ENCODE measurements at regions not wholly inside any gene's neighbourhood (a gene's known extent, or its start where the extent isn't known, plus 50 kb on each side); places are given as distances from the start of the nearest gene placed in this dataset.

- no peaks in the 10 kb centered on the region for H3K4me1 ChIP-seq
- H3K79me2 ChIP-seq = no peaks in the 10 kb centered on the region
- no peak overlapping the region for H3K4me2 ChIP-seq (ENCODE audit: low read length)
- no peak overlapping the region for H3K4me3 ChIP-seq (ENCODE audit: low read depth, low read length)
- no peak overlapping the region for H3K27ac ChIP-seq
- H2AFZ ChIP-seq = no peak overlapping the region
- TF ChIP-seq CTCF (IDR thresholded peaks at IDR 0.05) = no peak
- no peaks in the 10 kb centered on the region for H3K36me3 ChIP-seq (ENCODE audit: control insufficient read depth, insufficient read depth, low read length)
- no peaks in the 10 kb centered on the region for H3K9me3 ChIP-seq (ENCODE audit: control insufficient read depth, low read length)
- H3K27me3 ChIP-seq (ENCODE audit: control insufficient read depth, insufficient read depth, low read length) = no peaks in the 10 kb centered on the region
- no peak overlapping the region for H3K9ac ChIP-seq
Measured at GRCh38 chr6:11961923-11962322, 50.2 kb upstream of the HIVEP1 start.

- H3K36me3 ChIP-seq (ENCODE audit: control insufficient read depth, insufficient read depth, low read length) = no peaks in the 10 kb centered on the region
- no peak overlapping the region for H3K9ac ChIP-seq
- H3K9me3 ChIP-seq (ENCODE audit: control insufficient read depth, low read length) = no peaks in the 10 kb centered on the region
- H3K27ac ChIP-seq = no peak overlapping the region
- TF ChIP-seq CTCF (IDR thresholded peaks at IDR 0.05) = no peak
- no peaks in the 10 kb centered on the region for H3K79me2 ChIP-seq
- no peak overlapping the region for H3K4me3 ChIP-seq (ENCODE audit: low read depth, low read length)
- no peaks in the 10 kb centered on the region for H3K4me1 ChIP-seq
- H3K27me3 ChIP-seq (ENCODE audit: control insufficient read depth, insufficient read depth, low read length) = no peaks in the 10 kb centered on the region
- no peak overlapping the region for H3K4me2 ChIP-seq (ENCODE audit: low read length)
- H2AFZ ChIP-seq = no peak overlapping the region
Measured at GRCh38 chr6:11960909-11961779, 51.0 kb upstream of the HIVEP1 start.

GRCh38 chr6:11956781-11957180 lies 55.3 kb upstream of the HIVEP1 start:
- H3K79me2 ChIP-seq = no peaks in the 10 kb centered on the region
- H3K27ac ChIP-seq = no peak overlapping the region
- H3K9ac ChIP-seq = no peak overlapping the region
- H3K9me3 ChIP-seq (ENCODE audit: control insufficient read depth, low read length) = no peaks in the 10 kb centered on the region
- H3K4me1 ChIP-seq = no peaks in the 10 kb centered on the region
- TF ChIP-seq CTCF (IDR thresholded peaks at IDR 0.05) = no peak
- H3K4me3 ChIP-seq (ENCODE audit: low read depth, low read length) = no peak overlapping the region
- H2AFZ ChIP-seq = no peak overlapping the region
- no peaks in the 10 kb centered on the region for H3K27me3 ChIP-seq (ENCODE audit: control insufficient read depth, insufficient read depth, low read length)
- no peaks in the 10 kb centered on the region for H3K36me3 ChIP-seq (ENCODE audit: control insufficient read depth, insufficient read depth, low read length)
- H3K4me2 ChIP-seq (ENCODE audit: low read length) = no peak overlapping the region

GRCh38 chr6:11953641-11954040 lies 58.5 kb upstream of the HIVEP1 start:
- Histone ChIP-seq H3K79me2 (no peaks in the 10 kb centered on the region), H2AFZ (no peak overlapping the region), H3K36me3 (ENCODE audit: control insufficient read depth, insufficient read depth, low read length) (no peaks in the 10 kb centered on the region), H3K27ac (no peak overlapping the region), H3K9me3 (ENCODE audit: control insufficient read depth, low read length) (no peaks in the 10 kb centered on the region), H3K4me3 (ENCODE audit: low read depth, low read length) (no peak overlapping the region), H3K9ac (no peak overlapping the region), H3K4me2 (ENCODE audit: low read length) (no peak overlapping the region), H3K27me3 (ENCODE audit: control insufficient read depth, insufficient read depth, low read length) (no peaks in the 10 kb centered on the region), H3K4me1 (no peaks in the 10 kb centered on the region)
- no peak for TF ChIP-seq CTCF (IDR thresholded peaks at IDR 0.05)

GRCh38 chr6:11952316-11952715 lies 59.8 kb upstream of the HIVEP1 start:
- Histone ChIP-seq H3K27me3 (ENCODE audit: control insufficient read depth, insufficient read depth, low read length) (no peaks in the 10 kb centered on the region), H3K79me2 (no peaks in the 10 kb centered on the region), H3K4me1 (no peaks in the 10 kb centered on the region), H3K9ac (no peak overlapping the region), H3K4me3 (ENCODE audit: low read depth, low read length) (no peak overlapping the region), H3K9me3 (ENCODE audit: control insufficient read depth, low read length) (no peaks in the 10 kb centered on the region), H3K36me3 (ENCODE audit: control insufficient read depth, insufficient read depth, low read length) (no peaks in the 10 kb centered on the region), H2AFZ (no peak overlapping the region), H3K27ac (no peak overlapping the region), H3K4me2 (ENCODE audit: low read length) (no peak overlapping the region)
- no peak for TF ChIP-seq CTCF (IDR thresholded peaks at IDR 0.05)

Data from parathyroid adenoma (tissue), 2 donors.